Astrocyte (in vitro differentiated cells and primary cell): ENCODE measurements at regions not wholly inside any gene's neighbourhood (a gene's known extent, or its start where the extent isn't known, plus 50 kb on each side); places are given as distances from the start of the nearest gene placed in this dataset.

Experiments used
- CTCF ChIP-seq: IDR thresholded peaks from 2 replicates; pipeline ENCODE4 v1.5.1; 2011; ENCODE audit warnings: low read depth, mild to moderate bottlenecking, inconsistent platforms, low read length, moderate library complexity; ENCODE audit not compliant: insufficient read depth
- EZH2 ChIP-seq: IDR thresholded peaks from 2 replicates; pipeline ENCODE4 v1.6.1; 2012; ENCODE audit warnings: mild to moderate bottlenecking, low read length, inconsistent platforms; ENCODE audit not compliant: insufficient read depth

GRCh38 chr6:156616495-156616894 is 160.7 kb upstream of the ARID1B start:
- TF ChIP-seq CTCF, result no peak
- TF ChIP-seq EZH2, result no peak
